OCI-LY1 (cell line): ENCODE measurements at regions not wholly inside any gene's neighbourhood (a gene's known extent, or its start where the extent isn't known, plus 50 kb on each side); places are given as distances from the start of the nearest gene placed in this dataset.

Experiments used
- EZH2 ChIP-seq: fragments of 200-600 bp; sonication (generic), shearing (Covaris generic); IDR thresholded peaks from 2 replicates; pipeline ENCODE4 v1.8.0; 2017; ENCODE audit warnings: borderline replicate concordance, mixed run types, mild to moderate bottlenecking, antibody characterized with exemption, low read length, moderate library complexity, mixed read lengths
- TF ChIP-seq, protein P1 (sequence below): fragments of 200-600 bp; sonication (generic), shearing (Covaris generic); IDR thresholded peaks from 2 replicates; pipeline ENCODE4 v1.5.1; 2017; ENCODE audit warnings: mild to moderate bottlenecking, antibody characterized with exemption, low read length, moderate library complexity, mixed read lengths

DNA sequence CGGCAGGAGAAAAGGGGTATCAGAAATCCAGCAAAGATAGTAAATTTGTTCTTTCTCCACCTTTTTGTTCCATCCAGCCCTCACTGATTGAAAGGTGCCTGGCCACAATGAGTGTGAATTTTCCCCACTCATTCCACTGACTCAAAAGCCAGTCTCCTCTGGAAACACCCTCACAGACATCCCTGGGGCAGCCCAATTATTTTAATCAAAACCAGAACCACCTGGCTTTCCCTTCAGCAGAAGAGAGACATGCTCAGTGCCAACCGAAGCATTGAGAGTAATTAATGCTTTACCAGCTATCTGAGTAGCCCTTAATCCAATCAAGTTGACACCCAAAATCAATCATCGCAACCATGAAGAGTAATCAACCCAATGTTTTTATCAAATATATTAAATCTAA lies 1129.6 kb upstream of the GBE1 start:
- TF ChIP-seq, protein P1, sequence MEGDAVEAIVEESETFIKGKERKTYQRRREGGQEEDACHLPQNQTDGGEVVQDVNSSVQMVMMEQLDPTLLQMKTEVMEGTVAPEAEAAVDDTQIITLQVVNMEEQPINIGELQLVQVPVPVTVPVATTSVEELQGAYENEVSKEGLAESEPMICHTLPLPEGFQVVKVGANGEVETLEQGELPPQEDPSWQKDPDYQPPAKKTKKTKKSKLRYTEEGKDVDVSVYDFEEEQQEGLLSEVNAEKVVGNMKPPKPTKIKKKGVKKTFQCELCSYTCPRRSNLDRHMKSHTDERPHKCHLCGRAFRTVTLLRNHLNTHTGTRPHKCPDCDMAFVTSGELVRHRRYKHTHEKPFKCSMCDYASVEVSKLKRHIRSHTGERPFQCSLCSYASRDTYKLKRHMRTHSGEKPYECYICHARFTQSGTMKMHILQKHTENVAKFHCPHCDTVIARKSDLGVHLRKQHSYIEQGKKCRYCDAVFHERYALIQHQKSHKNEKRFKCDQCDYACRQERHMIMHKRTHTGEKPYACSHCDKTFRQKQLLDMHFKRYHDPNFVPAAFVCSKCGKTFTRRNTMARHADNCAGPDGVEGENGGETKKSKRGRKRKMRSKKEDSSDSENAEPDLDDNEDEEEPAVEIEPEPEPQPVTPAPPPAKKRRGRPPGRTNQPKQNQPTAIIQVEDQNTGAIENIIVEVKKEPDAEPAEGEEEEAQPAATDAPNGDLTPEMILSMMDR = no peak
- TF ChIP-seq EZH2 = no peak
